Common myeloid progenitor, CD34-positive (primary cell): ENCODE measurements at regions not wholly inside any gene's neighbourhood (a gene's known extent, or its start where the extent isn't known, plus 50 kb on each side); places are given as distances from the start of the nearest gene placed in this dataset.

Source experiments
- CTCF ChIA-PET: fragments of 350-600 bp; sonication (Branson Sonifier 250); formaldehyde crosslinking; loops from one replicate; lab custom pipeline; 2021; ENCODE audit warnings: antibody characterized with exemption; lab: Charles Lee
- POLR2A ChIA-PET: fragments of 350-600 bp; sonication (Branson Sonifier 250); formaldehyde crosslinking; loops from one replicate; lab custom pipeline; 2021; ENCODE audit warnings: antibody characterized with exemption; lab: Charles Lee
- DNase-seq, 3 donors: peaks; one replicate each; pipeline versions ENCODE4 v3.0.0 to v3.0.0-alpha.2; 2013
- H3K27ac ChIP-seq, 2 experiments: 1 replicate in 1 of 2; 2 replicates in 1 of 2; pipeline ENCODE4 v1.7.0; 2013; ENCODE audit warnings: inconsistent platforms in 2 of 2, low read length in 2 of 2, mild to moderate bottlenecking in 2 of 2, low read depth in 1 of 2, moderate library complexity in 1 of 2; ENCODE audit not compliant: severe bottlenecking in 2 of 2, insufficient read depth in 1 of 2, poor library complexity in 1 of 2
- H3K27me3 ChIP-seq, 5 experiments: replicated peaks in 2 of 5; 1 replicate in 3 of 5; 2 replicates in 2 of 5; pipeline versions ENCODE4 v1.6.1 to v1.7.0; 2013; ENCODE audit warnings: low read length in 4 of 5, mild to moderate bottlenecking in 2 of 5, moderate library complexity in 2 of 5, inconsistent platforms in 1 of 5; ENCODE audit not compliant: insufficient read depth in 5 of 5, control insufficient read depth in 4 of 5
- H3K36me3 ChIP-seq, 4 experiments: 1 replicate in 2 of 4; 2 replicates in 2 of 4; pipeline versions ENCODE4 v1.6.1 to v1.7.0; 2013; ENCODE audit warnings: low read length in 3 of 4, control low read depth in 1 of 4, mild to moderate bottlenecking in 1 of 4; ENCODE audit not compliant: control insufficient read depth in 4 of 4, insufficient read depth in 4 of 4
- H3K4me1 ChIP-seq, 4 experiments: 1 replicate in 3 of 4; 2 replicates in 1 of 4; pipeline versions ENCODE4 v1.6.1 to v1.7.1; 2013; ENCODE audit warnings: low read length in 3 of 4, mild to moderate bottlenecking in 3 of 4, control low read depth in 1 of 4, inconsistent platforms in 1 of 4, moderate library complexity in 1 of 4; ENCODE audit not compliant: control insufficient read depth in 4 of 4, insufficient read depth in 4 of 4; ENCODE audit errors: control extremely low read depth in 1 of 4
- H3K4me3 ChIP-seq, 7 experiments: 1 replicate in 4 of 7; 2 replicates in 3 of 7; pipeline versions ENCODE4 v1.5.1 to v1.7.0; 2013; ENCODE audit warnings: mild to moderate bottlenecking in 7 of 7, low read length in 6 of 7, moderate library complexity in 6 of 7, inconsistent platforms in 2 of 7, low read depth in 2 of 7, control low read depth in 1 of 7; ENCODE audit not compliant: insufficient read depth in 4 of 7, control insufficient read depth in 1 of 7; ENCODE audit errors: extremely low read depth in 1 of 7
- H3K9me3 ChIP-seq, 5 experiments: 1 replicate in 4 of 5; 2 replicates in 1 of 5; pipeline versions ENCODE4 v1.6.1 to v1.7.1; 2013; ENCODE audit warnings: low read length in 4 of 5, mild to moderate bottlenecking in 2 of 5, inconsistent platforms in 1 of 5, low read depth in 1 of 5, moderate library complexity in 1 of 5; ENCODE audit not compliant: control insufficient read depth in 4 of 5, insufficient read depth in 2 of 5; ENCODE audit errors: control extremely low read depth in 1 of 5
- WGBS: methylation state at CpG from one replicate; pipeline ENCODE4 v1.1.5; 2013; ENCODE audit not compliant: insufficient coverage; 5-methylcytosine and 5-hydroxymethylcytosine counted together

DNA sequence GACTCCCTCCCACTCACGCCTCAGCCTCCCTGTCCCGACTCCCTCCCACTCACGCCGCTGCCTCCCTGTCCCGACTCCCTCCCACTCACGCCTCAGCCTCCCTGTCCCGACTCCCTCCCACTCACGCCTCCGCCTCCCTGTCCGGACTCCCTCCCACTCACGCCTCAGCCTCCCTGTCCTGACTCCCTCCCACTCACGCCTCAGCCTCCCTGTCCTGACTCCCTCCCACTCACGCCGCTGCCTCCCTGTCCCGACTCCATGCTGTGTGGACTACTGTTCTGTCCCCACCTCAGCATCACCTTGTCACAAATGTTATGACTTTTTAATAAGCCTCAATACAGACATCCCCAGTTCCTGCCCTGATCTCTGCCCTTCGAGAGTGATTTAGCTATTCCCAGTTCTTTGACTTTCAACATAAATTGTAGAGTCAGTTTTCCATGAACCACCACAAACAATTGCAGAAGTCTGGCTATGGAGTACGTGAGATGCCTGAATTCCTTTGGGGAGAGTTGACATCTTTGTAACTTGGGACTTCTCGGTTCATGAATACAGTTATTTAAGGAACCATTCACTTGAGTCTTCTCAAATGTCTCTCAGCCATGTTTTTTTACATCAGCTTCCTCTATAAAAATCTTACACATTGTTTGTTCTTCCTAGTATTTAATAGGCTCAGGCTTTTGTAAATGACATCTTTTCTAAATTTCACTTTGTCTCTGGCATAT is 71.9 kb downstream of the FOXL3 start:
- no peaks in the 10 kb centered on the region for H3K36me3 ChIP-seq
- WGBS = 53% methylated on average over 6 of the region's 18 CpGs
- peaks cover 14 to 64% (median 59%) of the 10 kb centered on the region in 4 experiments for H3K4me1 ChIP-seq
- peak in 1 of 3 donors; percentile 57 for DNase-seq
- peak overlapping the region in 5 of 7 experiments; percentile 43 to 61 (median 46) for H3K4me3 ChIP-seq
- H3K9me3 ChIP-seq = peaks cover 0 to 7% (median 0%) of the 10 kb centered on the region in 5 experiments
- peaks cover 0 to 3% (median 0%) of the 10 kb centered on the region in 5 experiments for H3K27me3 ChIP-seq
- H3K27ac ChIP-seq = no peak overlapping the region
- ChIA-PET CTCF (interaction anchor here (0.9 to 1.3 kb wide), 3 partner anchors 10 to 243 kb away, joined by 3 read pairs; no protein-coding TSS in a partner anchor), POLR2A (no interaction called here)

DNA sequence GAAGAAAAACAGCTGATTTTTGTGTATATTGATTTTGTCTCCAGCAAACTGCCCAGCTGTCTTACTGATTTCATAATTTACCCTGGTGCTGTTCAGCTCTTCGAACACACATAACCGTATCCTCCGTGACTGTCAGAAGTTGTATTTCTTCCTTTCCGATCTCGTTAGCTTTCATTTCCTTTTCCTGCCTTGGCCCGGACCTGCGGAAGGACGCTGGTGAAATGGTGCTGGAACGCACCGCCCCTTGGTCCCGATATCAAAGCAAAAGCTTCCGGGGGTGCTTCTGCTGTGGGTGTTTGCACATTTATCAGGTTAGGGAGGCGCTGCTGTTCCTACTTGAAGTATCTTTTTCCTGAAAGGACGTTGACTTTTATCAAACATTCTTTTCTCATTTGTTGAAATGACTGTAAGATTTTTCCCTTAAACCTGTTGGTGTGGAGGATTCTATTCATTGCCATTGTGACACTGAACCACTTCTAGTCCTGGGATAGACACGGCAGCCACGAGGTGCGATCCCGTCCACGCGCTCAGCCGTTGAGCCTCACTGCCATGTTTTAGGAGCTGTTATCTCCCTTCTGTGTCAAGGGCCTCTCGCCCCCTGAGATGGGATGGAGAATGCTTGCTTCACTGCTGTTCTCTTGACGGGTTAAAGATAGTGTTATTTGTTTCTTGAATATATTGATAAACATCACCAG is 72.6 kb downstream of the FOXL3 start:
- Histone ChIP-seq H3K27me3 (peaks cover 0 to 3% (median 0%) of the 10 kb centered on the region in 5 experiments), H3K27ac (no peak overlapping the region), H3K9me3 (peaks cover 0 to 7% (median 0%) of the 10 kb centered on the region in 5 experiments), H3K36me3 (no peaks in the 10 kb centered on the region), H3K4me1 (peaks cover 19 to 71% (median 65%) of the 10 kb centered on the region in 4 experiments), H3K4me3 (peak overlapping the region in 6 of 7 experiments; percentile 39 to 61 (median 45))
- WGBS = 10% methylated on average over 23 of the region's 23 CpGs
- CTCF ChIA-PET = interaction anchor here (0.9 to 1.3 kb wide), 3 partner anchors 10 to 243 kb away, joined by 3 read pairs; no protein-coding TSS in a partner anchor
- POLR2A ChIA-PET = no interaction called here
- peak; percentile 45 to 64 (median 49) for DNase-seq

DNA sequence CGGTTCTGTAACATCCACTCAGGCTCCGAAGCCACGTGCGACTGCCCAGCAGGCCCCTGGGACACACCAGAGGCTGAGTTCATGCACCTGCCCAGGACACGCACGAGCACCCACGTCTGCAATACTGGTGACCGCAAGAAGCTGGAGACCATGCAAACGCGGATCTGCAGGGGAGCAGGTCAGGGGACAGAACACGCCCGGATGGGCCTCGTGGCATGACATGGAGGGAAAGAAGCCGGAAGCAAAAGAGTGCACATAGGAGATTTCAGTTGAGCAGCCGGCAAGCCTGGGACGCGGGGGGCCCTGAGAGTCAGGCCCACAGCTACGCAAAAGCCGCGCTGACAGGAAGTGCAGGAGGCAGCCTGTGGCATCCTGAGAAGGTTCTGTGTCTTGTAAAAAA is 73.7 kb downstream of the FOXL3 start:
- Histone ChIP-seq H3K4me1 (peaks cover 19 to 79% (median 68%) of the 10 kb centered on the region in 4 experiments), H3K4me3 (no peak overlapping the region), H3K36me3 (no peaks in the 10 kb centered on the region), H3K9me3 (peaks cover 0 to 1% (median 0%) of the 10 kb centered on the region in 5 experiments), H3K27ac (no peak overlapping the region), H3K27me3 (no peaks in the 10 kb centered on the region)
- peak in 2 of 3 donors; percentile 58 to 68 for DNase-seq
- ChIA-PET CTCF (interaction anchor here (1.2 kb wide), 1 partner anchor 90 kb away, joined by 3 read pairs; no protein-coding TSS in a partner anchor), POLR2A (interaction anchor here (0.6 kb wide), 1 partner anchor 358 kb away, joined by 8 read pairs; no protein-coding TSS in a partner anchor)
- WGBS = 49% methylated on average over 20 of the region's 20 CpGs

DNA sequence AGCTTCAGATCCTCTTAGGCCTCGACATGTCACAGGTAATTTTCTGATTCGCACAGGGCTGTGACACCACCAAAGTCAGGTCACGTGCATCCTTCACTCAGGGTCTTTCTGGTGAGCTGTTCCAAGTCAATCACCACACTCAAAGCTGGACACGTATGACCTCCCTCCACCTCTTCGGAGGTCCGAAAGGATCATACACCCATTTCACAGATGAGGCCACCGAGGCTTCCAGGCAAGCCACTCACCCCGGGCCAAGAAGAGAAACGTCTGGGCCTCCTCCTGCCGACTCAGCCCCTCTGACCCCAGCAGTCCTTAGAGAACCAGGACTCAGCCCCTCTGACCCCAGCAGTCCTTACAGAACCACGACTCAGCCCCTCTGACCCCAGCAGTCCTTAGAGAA is 74.6 kb downstream of the FOXL3 start:
- no peak overlapping the region for H3K4me3 ChIP-seq
- peaks cover 19 to 79% (median 70%) of the 10 kb centered on the region in 4 experiments for H3K4me1 ChIP-seq
- no peaks in the 10 kb centered on the region for H3K27me3 ChIP-seq
- H3K27ac ChIP-seq = no peak overlapping the region
- DNase-seq = no peak
- H3K36me3 ChIP-seq = no peaks in the 10 kb centered on the region
- ChIA-PET CTCF (no interaction called here), POLR2A (no interaction called here)
- 99% methylated on average over 11 of the region's 11 CpGs for WGBS
- no peaks in the 10 kb centered on the region for H3K9me3 ChIP-seq

DNA sequence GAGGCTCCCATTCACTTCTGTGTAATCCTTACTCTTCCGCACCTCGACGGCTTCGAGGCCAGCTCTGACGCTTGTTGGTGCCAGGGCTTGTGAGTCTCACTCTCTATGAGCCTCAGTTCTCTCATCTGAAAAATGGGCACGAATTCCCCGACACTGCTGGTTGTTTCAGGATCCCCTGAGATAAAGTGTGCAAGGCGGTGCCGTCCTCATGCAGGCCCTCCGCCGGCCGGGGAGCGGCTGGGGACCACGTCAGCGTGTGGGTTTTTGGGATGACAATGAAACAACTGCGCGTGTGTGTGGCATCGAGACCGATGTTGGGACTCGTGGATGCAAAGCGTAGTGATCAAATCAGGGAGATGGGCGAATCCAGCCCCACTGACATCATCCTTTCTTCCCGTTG is 75.6 kb downstream of the FOXL3 start:
- Histone ChIP-seq H3K4me1 (peaks cover 19 to 69% (median 60%) of the 10 kb centered on the region in 4 experiments), H3K9me3 (no peaks in the 10 kb centered on the region), H3K27me3 (no peaks in the 10 kb centered on the region), H3K4me3 (peak overlapping the region in 2 of 7 experiments; percentile 46 to 69), H3K36me3 (no peaks in the 10 kb centered on the region), H3K27ac (no peak overlapping the region)
- CTCF ChIA-PET = interaction anchor here (0.8 to 1.5 kb wide), 3 partner anchors 10 to 17 kb away, joined by 3 to 4 read pairs (median 3); no protein-coding TSS in a partner anchor
- no peak for DNase-seq
- POLR2A ChIA-PET = no interaction called here
- WGBS = 79% methylated on average over 23 of the region's 23 CpGs

DNA sequence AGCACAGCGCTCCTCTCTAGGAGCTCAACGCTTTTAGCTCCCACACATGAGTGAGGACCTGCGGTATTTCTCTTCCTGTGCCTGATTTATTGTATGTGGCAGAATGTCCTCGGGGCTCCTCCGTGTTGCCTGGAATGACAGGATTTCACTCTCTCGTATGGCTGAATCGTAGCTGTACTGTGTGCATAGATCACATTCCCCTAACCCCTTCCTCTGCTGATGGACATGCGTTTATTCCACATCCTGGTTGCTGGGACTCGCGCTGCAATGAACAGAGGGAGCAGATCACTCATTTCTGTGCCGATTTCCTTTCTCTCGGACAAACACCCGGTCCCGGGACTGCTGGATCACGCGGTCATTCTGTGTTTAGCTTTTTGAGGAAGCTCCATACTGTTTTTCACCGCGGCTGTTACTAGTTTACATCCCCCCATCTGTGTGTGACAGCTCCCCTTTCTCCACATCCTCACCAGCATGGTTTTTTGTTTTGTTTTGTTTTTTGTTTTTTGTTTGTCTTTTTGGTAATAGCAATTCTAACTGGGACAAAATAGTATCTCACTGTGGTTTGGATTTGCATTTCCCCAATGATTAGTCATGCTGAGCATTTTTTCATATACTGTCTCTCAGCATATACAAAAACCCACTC is 76.3 kb downstream of the FOXL3 start:
- Histone ChIP-seq H3K4me1 (peaks cover 19 to 63% (median 54%) of the 10 kb centered on the region in 4 experiments), H3K27me3 (no peaks in the 10 kb centered on the region), H3K4me3 (peak overlapping the region in 5 of 7 experiments; percentile 27 to 69 (median 45)), H3K36me3 (no peaks in the 10 kb centered on the region), H3K9me3 (no peaks in the 10 kb centered on the region), H3K27ac (no peak overlapping the region)
- WGBS = 0% methylated on average over 12 of the region's 18 CpGs
- ChIA-PET POLR2A (interaction anchor here (0.5 to 0.7 kb wide), 2 partner anchors 122 to 205 kb away, joined by 3 to 4 read pairs; no protein-coding TSS in a partner anchor), CTCF (interaction anchor here (0.8 to 1.5 kb wide), 3 partner anchors 9 to 16 kb away, joined by 3 to 4 read pairs (median 3); no protein-coding TSS in a partner anchor)
- DNase-seq = peak in 2 of 3 donors; percentile 73 to 78
